HAP-1 (cell line): ENCODE measurements at regions not wholly inside any gene's neighbourhood (a gene's known extent, or its start where the extent isn't known, plus 50 kb on each side); places are given as distances from the start of the nearest gene placed in this dataset.
"Not testable (repeated sequence)": the region's sequence is repeated elsewhere in the genome, so short reads cannot be mapped to it uniquely, and the experiment has no call there.

Experiments used
- DNase-seq, 2 experiments: peaks; one replicate each; pipeline ENCODE4 v3.0.0-alpha.2; 2016 to 2020; ENCODE audit warnings: low spot score in 2 of 2
- H3K27me3 ChIP-seq: fragments of 250-450 bp; sonication (Bioruptor Pico); 2 replicates; pipeline ENCODE4 v1.5.1; 2020; ENCODE audit warnings: low read depth, mild to moderate bottlenecking, moderate library complexity
- H3K36me3 ChIP-seq: fragments of 250-450 bp; sonication (Bioruptor Pico); replicated peaks from 2 replicates; pipeline ENCODE4 v1.5.1; 2020; ENCODE audit warnings: mild to moderate bottlenecking
- H3K4me1 ChIP-seq: fragments of 250-450 bp; sonication (Bioruptor Pico); 2 replicates; pipeline ENCODE4 v1.5.1; 2020; ENCODE audit warnings: mild to moderate bottlenecking
- H3K4me3 ChIP-seq: fragments of 250-450 bp; sonication (Bioruptor Pico); 2 replicates; pipeline ENCODE4 v1.5.1; 2020; ENCODE audit warnings: mild to moderate bottlenecking, moderate library complexity
- H3K9me3 ChIP-seq: fragments of 250-450 bp; sonication (Bioruptor Pico); 2 replicates; pipeline ENCODE4 v1.5.1; 2020; ENCODE audit warnings: mild to moderate bottlenecking, moderate library complexity
- in situ Hi-C: fragments of 300-500 bp; cut with MboI; formaldehyde crosslinking; loops from 3 replicates; pipeline ENCODE4 v1.14.3; 2020; ENCODE audit warnings: low sequenced_read_pairs, inconsistent platforms, mixed read lengths

DNA sequence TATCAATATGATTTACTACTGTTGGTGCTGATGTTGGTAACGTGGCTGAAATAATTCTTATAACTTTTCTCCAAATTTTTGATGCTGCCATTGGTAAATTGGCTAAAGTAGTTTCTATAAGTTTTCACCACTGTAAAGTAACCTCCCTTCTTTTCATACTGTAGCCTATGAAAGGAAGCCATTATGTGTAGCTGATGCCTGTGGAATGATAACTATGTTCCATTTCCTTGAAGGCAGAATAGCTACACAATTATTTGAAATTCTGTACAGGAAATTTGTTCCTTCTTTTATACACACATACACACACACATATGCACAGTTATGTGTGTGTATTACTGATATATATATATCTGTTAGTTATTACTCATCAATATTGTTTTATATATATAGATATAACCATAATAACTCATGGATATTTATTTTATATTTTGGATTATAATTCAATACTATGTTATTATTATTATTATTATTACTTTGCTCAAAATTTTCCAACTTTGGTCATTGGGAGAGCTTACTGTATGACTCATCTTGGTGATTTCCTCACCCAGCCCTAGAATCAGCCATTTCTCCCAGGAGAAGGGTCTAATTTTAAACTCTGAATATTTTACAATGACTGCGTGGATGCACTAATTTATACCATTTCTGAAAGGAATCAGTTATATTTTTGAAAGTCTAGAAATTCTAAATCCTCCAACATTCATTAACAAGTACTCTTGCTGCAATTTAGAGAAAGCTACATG is 1677.7 kb downstream of the SUCLG1 start:
- H3K36me3 ChIP-seq: no peaks in the 10 kb centered on the region
- no peaks in the 10 kb centered on the region for H3K9me3 ChIP-seq
- no peak for DNase-seq
- no peak overlapping the region for H3K4me3 ChIP-seq
- in situ Hi-C loops: no loop called here
- peaks cover 5% of the 10 kb centered on the region; the same call in 1 of the 2 replicates for H3K4me1 ChIP-seq
- H3K27me3 ChIP-seq: no peaks in the 10 kb centered on the region

DNA sequence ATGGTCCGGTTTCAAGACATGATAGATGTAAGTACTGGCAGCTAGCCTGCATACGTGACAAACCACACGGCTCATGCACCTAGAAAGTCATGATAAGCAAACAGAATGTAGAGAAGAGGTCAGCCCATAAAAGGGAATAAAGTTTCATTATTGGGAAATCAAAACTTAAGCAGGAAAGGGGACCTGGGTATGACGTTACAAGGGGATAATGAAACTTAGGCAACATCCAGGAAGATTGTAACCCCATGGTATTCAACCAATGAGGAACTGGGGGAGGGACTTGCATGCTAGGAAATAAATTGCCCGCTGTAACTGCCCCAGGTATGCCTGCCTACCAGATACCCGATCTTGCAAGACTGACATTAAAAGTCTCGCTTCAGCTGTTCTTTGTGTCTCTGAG is 1679.0 kb downstream of the SUCLG1 start:
- no peak for DNase-seq
- in situ Hi-C loops: no loop called here
- Histone ChIP-seq H3K27me3 (no peaks in the 10 kb centered on the region), H3K36me3 (no peaks in the 10 kb centered on the region), H3K4me1 (peaks cover 5% of the 10 kb centered on the region; the same call in 1 of the 2 replicates), H3K4me3 (no peak overlapping the region), H3K9me3 (no peaks in the 10 kb centered on the region)

- Histone ChIP-seq H3K36me3 (no peaks in the 10 kb centered on the region), H3K27me3 (no peaks in the 10 kb centered on the region), H3K4me3 (no peak overlapping the region), H3K4me1 (no peaks in the 10 kb centered on the region), H3K9me3 (no peaks in the 10 kb centered on the region)
- in situ Hi-C loops: no loop called here
- no peak for DNase-seq
Observed at GRCh38 chr2:82752396-82752795, 1706.7 kb downstream of the SUCLG1 start.

DNA sequence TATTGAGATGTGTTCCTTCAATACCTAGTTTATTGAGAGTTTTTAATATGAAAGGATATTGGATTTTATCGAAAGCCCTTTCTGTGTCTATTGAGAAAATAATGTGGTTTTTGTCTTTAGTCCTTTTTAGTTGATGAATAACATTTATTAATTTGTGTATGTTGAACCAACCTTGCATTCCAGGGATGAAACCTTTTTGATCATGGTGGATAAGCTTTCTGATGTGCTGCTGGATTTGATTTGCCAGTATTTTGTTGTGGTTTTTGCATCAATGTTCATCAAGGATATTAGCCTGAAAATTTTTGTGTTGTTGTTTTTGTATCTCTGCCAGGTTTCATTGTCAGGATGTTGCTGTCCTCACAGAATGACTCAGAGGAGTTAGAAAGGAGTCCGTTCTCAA is 1710.4 kb downstream of the SUCLG1 start:
- DNase-seq: no peak
- in situ Hi-C loops: no loop called here
- Histone ChIP-seq H3K4me3 (no peak overlapping the region), H3K4me1 (no peaks in the 10 kb centered on the region), H3K36me3 (no peaks in the 10 kb centered on the region), H3K27me3 (no peaks in the 10 kb centered on the region), H3K9me3 (no peaks in the 10 kb centered on the region)

GRCh38 chr2:82740527-82740926 is 1718.6 kb downstream of the SUCLG1 start:
- H3K9me3 ChIP-seq: no peaks in the 10 kb centered on the region
- no peak overlapping the region for H3K4me3 ChIP-seq
- H3K27me3 ChIP-seq: no peaks in the 10 kb centered on the region
- no peaks in the 10 kb centered on the region for H3K4me1 ChIP-seq
- DNase-seq: no peak
- no peaks in the 10 kb centered on the region for H3K36me3 ChIP-seq
- in situ Hi-C loops: no loop called here

GRCh38 chr2:82737965-82738364 is 1721.1 kb downstream of the SUCLG1 start:
- in situ Hi-C loops, H3K36me3 ChIP-seq, DNase-seq, H3K27me3 ChIP-seq, H3K4me1 ChIP-seq, H3K4me3 ChIP-seq, H3K9me3 ChIP-seq: not testable (repeated sequence)

DNA sequence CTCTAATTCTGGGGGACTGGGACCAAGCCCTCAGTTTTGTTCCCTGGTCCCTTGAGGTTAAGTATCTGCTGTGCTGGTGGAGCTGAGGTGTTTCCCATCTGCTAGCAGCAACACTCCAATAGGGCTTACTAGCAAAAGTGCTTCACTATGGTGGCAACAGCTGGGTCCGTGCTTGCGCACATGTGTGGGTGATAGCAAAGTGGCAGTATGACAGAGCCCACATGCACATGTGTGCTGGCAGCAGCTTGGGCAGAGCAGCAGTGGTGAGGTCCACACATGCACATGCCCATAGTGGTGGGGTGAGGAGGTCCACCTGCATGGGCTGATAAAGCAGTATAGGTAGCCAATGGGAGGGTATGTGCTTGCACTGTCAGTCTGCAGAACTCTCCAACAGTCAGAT is 1723.7 kb downstream of the SUCLG1 start:
- Histone ChIP-seq H3K4me1 (no peaks in the 10 kb centered on the region), H3K36me3 (no peaks in the 10 kb centered on the region), H3K4me3 (no peak overlapping the region), H3K27me3 (no peaks in the 10 kb centered on the region), H3K9me3 (no peaks in the 10 kb centered on the region)
- in situ Hi-C loops: no loop called here
- no peak for DNase-seq

DNA sequence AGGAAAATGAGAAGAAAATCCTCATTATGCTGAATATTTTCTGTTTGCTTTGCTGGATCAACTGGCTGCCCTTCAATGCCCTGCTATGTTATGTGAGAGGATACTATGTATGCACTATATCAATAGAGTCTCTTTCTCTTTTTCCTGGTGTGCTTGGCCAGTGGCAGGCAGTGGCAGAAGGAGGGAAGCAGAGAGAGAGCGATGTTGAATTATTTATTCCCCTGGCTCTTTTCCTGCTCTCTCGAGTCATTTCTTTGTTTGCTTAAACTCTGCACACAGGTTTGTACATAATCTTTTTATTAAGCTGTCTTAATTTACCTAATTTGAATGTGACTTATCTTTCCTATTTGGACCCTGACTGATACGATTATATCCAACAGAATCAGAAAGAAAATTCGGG is 1727.3 kb downstream of the SUCLG1 start:
- H3K4me3 ChIP-seq: no peak overlapping the region
- in situ Hi-C loops: no loop called here
- DNase-seq: no peak

DNA sequence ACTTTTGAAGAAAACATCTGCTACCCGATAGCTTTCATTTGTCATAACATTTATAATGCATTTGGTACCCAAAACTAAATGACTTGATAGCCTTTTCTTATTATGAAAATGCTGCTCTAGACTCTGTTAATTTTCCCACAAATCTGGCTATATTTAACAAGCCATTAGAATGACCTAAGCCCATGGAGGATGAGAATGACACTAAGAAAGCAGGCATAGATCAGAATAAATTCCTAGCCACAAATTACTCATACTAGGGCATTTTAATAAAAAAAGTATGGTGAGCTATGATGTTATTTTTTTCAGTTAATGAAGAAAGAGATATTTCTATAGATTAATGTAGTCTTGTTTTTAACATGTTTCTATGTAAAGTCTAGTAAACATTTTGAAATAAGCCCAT is 1728.3 kb downstream of the SUCLG1 start:
- in situ Hi-C loops: no loop called here
- DNase-seq: no peak
- H3K9me3 ChIP-seq: no peaks in the 10 kb centered on the region
- no peaks in the 10 kb centered on the region for H3K4me1 ChIP-seq
- H3K4me3 ChIP-seq: no peak overlapping the region
- H3K36me3 ChIP-seq: no peaks in the 10 kb centered on the region
- no peaks in the 10 kb centered on the region for H3K27me3 ChIP-seq

More for the DNA sequence above, 1727.3 kb downstream of the SUCLG1 start:
- H3K9me3 ChIP-seq: no peaks in the 10 kb centered on the region
- H3K27me3 ChIP-seq: no peaks in the 10 kb centered on the region
- H3K36me3 ChIP-seq: no peaks in the 10 kb centered on the region
- H3K4me1 ChIP-seq: no peaks in the 10 kb centered on the region

- Histone ChIP-seq H3K36me3 (no peaks in the 10 kb centered on the region), H3K4me3 (no peak overlapping the region), H3K4me1 (no peaks in the 10 kb centered on the region), H3K27me3 (no peaks in the 10 kb centered on the region), H3K9me3 (no peaks in the 10 kb centered on the region)
- in situ Hi-C loops: no loop called here
- DNase-seq: no peak
Observed at GRCh38 chr2:82728090-82728489, 1731.0 kb downstream of the SUCLG1 start.

- Histone ChIP-seq H3K36me3 (no peaks in the 10 kb centered on the region), H3K4me1 (no peaks in the 10 kb centered on the region), H3K4me3 (no peak overlapping the region), H3K27me3 (no peaks in the 10 kb centered on the region), H3K9me3 (no peaks in the 10 kb centered on the region)
- in situ Hi-C loops: no loop called here
- no peak for DNase-seq
Observed at GRCh38 chr2:82708681-82709080, 1750.4 kb downstream of the SUCLG1 start.

GRCh38 chr2:82697231-82697630 is 1761.8 kb downstream of the SUCLG1 start:
- H3K27me3 ChIP-seq: no peaks in the 10 kb centered on the region
- in situ Hi-C loops: no loop called here
- H3K4me3 ChIP-seq: no peak overlapping the region
- no peaks in the 10 kb centered on the region for H3K36me3 ChIP-seq
- H3K4me1 ChIP-seq: no peaks in the 10 kb centered on the region
- no peak for DNase-seq
- no peaks in the 10 kb centered on the region for H3K9me3 ChIP-seq

DNA sequence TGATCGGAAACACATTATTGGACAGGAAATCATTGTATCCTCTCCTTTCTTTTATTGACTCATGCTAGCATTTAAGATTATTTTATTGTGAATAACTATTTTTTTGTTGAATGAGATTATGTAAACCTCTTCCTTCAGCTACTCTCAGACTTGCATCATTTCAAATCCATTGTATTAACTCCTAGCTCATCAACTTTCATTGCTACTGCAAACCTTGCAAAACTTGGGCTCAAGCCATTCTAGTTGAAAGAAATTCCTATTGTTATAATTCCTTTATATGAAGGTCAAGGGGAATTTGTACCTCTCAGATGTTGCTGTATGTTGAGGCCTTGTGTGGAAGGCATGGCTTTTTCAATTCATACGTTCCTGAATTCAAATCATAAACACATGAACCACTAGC is 1764.6 kb downstream of the SUCLG1 start:
- no peaks in the 10 kb centered on the region for H3K27me3 ChIP-seq
- in situ Hi-C loops: no loop called here
- H3K4me1 ChIP-seq: no peaks in the 10 kb centered on the region
- H3K4me3 ChIP-seq: no peak overlapping the region
- H3K9me3 ChIP-seq: no peaks in the 10 kb centered on the region
- DNase-seq: no peak
- H3K36me3 ChIP-seq: no peaks in the 10 kb centered on the region

- H3K27me3 ChIP-seq: no peaks in the 10 kb centered on the region
- H3K4me1 ChIP-seq: no peaks in the 10 kb centered on the region
- no peaks in the 10 kb centered on the region for H3K36me3 ChIP-seq
- H3K9me3 ChIP-seq: no peaks in the 10 kb centered on the region
- no peak overlapping the region for H3K4me3 ChIP-seq
- no peak for DNase-seq
- in situ Hi-C loops: no loop called here
Observed at GRCh38 chr2:82690757-82691411, 1768.2 kb downstream of the SUCLG1 start.
